ENCODE measurements at regions not wholly inside any gene's neighbourhood (a gene's known extent, or its start where the extent isn't known, plus 50 kb on each side); places are given as distances from the start of the nearest gene placed in this dataset.
"Not testable (repeated sequence)": the region's sequence is repeated elsewhere in the genome, so short reads cannot be mapped to it uniquely, and the experiment has no call there.

DNA sequence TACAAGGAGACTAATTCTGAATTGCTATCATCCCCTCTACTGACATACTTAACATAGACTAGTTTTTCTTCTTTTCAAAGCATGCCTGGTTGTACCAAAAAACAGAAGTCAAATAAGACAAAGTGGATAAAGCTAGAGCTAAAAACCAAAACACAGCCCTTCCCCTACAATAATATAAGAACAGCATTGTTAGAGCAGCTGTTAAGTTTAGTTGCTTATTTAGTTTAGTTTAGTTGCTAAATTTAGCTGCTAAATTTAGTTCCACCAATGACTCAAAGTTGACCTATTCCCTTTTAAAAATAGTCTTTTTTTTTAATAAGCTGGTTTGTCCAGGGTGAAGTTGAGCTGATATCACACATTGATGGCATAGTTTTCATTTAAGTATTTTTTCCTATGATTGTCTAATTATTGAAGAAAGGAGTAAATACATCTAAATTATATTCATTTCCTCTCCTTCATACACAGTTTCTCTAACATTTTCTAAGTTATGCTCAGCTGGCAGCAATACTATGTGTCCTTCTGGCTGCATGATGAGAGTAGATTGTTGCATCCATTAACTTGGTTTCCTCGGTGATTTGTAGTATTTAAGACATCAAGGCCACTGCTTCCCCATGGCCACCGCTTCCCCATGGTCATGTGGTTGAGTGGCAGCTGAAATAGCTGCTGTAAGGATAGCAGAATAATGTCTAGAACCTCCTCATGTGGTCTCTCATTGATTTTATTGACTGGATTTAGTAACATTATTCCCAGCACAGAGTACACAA lies 718.6 kb upstream of the NECTIN3 start:
- no peak for DNase-seq
- TF ChIP-seq, protein P1, sequence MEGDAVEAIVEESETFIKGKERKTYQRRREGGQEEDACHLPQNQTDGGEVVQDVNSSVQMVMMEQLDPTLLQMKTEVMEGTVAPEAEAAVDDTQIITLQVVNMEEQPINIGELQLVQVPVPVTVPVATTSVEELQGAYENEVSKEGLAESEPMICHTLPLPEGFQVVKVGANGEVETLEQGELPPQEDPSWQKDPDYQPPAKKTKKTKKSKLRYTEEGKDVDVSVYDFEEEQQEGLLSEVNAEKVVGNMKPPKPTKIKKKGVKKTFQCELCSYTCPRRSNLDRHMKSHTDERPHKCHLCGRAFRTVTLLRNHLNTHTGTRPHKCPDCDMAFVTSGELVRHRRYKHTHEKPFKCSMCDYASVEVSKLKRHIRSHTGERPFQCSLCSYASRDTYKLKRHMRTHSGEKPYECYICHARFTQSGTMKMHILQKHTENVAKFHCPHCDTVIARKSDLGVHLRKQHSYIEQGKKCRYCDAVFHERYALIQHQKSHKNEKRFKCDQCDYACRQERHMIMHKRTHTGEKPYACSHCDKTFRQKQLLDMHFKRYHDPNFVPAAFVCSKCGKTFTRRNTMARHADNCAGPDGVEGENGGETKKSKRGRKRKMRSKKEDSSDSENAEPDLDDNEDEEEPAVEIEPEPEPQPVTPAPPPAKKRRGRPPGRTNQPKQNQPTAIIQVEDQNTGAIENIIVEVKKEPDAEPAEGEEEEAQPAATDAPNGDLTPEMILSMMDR (IDR thresholded peaks at IDR 0.05; ENCODE audit: low read depth, low read length): no peak
- Histone ChIP-seq H3K4me3 (ENCODE audit: low read depth, low read length) (no peak overlapping the region), H3K27me3 (ENCODE audit: insufficient read depth, low read depth, severe bottlenecking) (no peaks in the 10 kb centered on the region), H3K27ac (no peak overlapping the region), H3K36me3 (no peaks in the 10 kb centered on the region), H3K9me3 (ENCODE audit: severe bottlenecking) (no peaks in the 10 kb centered on the region)

DNA sequence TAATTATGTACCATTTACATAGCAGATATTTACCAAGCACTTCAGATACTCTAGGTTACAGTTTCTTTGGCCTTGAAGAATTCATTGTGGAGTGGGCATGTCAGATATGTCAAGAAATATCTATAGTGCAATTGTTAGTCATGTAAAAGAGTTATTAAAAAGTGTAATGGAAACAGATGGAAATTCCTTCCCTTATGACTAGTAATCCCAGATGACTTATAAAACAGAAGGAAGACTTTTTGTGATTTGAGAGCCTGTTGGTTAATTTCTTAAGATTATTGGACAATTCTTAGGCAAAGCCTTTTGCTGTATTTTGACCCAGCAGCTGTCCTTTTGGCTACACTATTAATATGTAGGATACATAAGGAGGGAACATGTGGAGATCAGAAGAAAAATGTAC lies 708.9 kb upstream of the NECTIN3 start:
- no peak for DNase-seq
- Histone ChIP-seq H3K36me3 (no peaks in the 10 kb centered on the region), H3K27me3 (ENCODE audit: insufficient read depth, low read depth, severe bottlenecking) (no peaks in the 10 kb centered on the region), H3K27ac (no peak overlapping the region), H3K9me3 (ENCODE audit: severe bottlenecking) (no peaks in the 10 kb centered on the region), H3K4me3 (ENCODE audit: low read depth, low read length) (no peak overlapping the region)
- TF ChIP-seq, protein P1 (IDR thresholded peaks at IDR 0.05; ENCODE audit: low read depth, low read length): no peak

DNA sequence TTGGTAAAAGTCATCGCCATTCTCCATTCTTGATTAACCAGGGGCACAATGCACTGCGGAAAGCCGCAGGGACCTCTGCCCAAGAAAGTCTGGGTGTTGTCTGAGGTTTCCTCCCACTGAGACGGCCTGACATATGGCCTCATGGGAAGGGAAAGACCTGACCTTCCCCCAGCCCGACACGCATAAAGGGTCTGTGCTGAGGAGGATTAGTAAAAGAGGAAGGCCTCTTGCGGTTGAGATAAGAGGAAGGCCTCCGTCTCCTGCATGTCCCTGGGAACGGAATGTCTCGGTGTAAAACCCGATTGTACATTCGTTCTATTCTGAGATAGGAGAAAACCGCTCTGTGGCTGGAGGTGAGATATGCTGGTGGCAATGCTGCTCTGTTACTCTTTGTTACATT lies 704.3 kb upstream of the NECTIN3 start:
- not testable (repeated sequence) for H3K27me3 ChIP-seq (ENCODE audit: insufficient read depth, low read depth, severe bottlenecking); H3K9me3 ChIP-seq (ENCODE audit: severe bottlenecking); DNase-seq; H3K4me3 ChIP-seq (ENCODE audit: low read depth, low read length); H3K36me3 ChIP-seq; H3K27ac ChIP-seq

DNA sequence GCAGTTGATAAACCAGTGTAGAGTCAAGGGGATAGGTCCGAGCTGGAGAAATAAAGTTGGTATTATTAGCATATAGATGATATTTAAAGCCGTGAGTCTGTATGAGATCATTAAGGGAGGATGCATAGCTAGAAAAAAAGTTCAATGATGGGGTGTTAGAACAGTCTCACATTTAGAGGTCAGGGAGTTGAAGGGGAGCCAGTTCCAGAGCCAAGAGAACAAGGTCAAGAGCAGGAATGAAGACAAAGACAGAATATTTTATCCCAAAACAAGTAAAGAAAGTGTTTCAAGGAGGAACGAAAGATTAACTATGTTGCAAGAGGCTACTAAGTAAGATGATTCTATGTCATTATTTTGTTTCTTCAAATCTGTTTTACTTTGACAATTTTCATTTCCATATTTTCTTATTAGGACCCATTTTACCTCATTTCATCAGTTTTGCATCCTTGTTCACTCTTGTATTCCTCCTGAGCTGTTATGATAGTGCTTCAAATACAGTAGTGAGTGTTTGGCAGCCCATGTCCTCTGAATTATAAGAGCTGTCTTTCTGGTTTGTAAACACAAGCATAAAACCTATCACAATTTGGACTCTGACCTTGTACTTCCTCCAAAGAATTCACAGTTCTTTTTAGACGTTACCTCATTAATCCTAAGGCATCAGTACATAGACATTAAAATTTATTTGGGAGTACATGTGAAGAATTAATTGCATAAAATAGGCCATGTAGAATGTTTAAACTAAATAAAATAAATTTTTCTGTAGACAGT lies 695.7 kb upstream of the NECTIN3 start:
- Histone ChIP-seq H3K36me3 (no peaks in the 10 kb centered on the region), H3K4me3 (ENCODE audit: low read depth, low read length) (no peak overlapping the region), H3K27ac (no peak overlapping the region), H3K9me3 (ENCODE audit: severe bottlenecking) (no peaks in the 10 kb centered on the region), H3K27me3 (ENCODE audit: insufficient read depth, low read depth, severe bottlenecking) (no peaks in the 10 kb centered on the region)
- TF ChIP-seq, protein P1 (IDR thresholded peaks at IDR 0.05; ENCODE audit: low read depth, low read length): no peak
- DNase-seq: no peak

DNA sequence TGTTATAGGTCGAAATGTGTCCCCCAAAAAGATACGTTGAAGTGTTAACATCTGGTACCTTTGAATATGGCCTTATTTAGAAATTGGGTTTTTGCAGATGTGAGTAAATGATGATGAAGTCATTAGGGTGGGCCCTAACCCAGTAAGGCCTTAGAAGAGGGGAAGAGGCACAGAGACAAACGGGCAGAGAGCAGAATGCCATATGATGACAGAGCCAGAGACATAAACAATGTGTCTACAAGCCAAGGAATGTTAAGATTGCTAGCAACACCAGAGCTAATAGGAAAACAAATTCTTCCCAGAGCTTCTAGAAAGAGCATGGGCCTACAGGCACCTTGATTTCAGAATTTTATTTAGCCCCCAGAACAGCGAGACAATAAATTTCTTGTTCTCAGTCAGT lies 693.1 kb upstream of the NECTIN3 start:
- no peak for DNase-seq
- no peaks in the 10 kb centered on the region for H3K36me3 ChIP-seq
- no peaks in the 10 kb centered on the region for H3K9me3 ChIP-seq (ENCODE audit: severe bottlenecking)
- no peak overlapping the region for H3K4me3 ChIP-seq (ENCODE audit: low read depth, low read length)
- H3K27ac ChIP-seq: no peak overlapping the region
- TF ChIP-seq, protein P1 (IDR thresholded peaks at IDR 0.05; ENCODE audit: low read depth, low read length): no peak
- no peaks in the 10 kb centered on the region for H3K27me3 ChIP-seq (ENCODE audit: insufficient read depth, low read depth, severe bottlenecking)

DNA sequence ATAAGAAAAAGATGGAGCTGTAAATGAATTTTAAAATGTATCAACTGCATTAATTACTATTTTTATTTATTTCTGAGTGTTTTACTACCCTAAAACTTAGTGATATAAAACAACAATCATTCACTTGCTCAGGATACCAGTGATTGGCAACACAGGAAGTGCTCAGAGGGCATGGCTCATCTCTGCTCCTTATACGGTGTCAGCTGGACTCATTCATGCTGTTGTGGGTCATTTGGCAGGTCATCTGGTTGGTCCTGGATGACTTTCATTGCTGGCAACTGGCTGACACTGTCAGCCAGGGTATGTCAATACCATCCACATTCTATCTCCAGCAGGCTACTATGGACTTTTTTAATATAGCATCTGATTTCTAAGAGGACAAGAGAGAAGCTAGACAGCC lies 689.6 kb upstream of the NECTIN3 start:
- Histone ChIP-seq H3K36me3 (no peaks in the 10 kb centered on the region), H3K9me3 (ENCODE audit: severe bottlenecking) (no peaks in the 10 kb centered on the region), H3K27me3 (ENCODE audit: insufficient read depth, low read depth, severe bottlenecking) (no peaks in the 10 kb centered on the region), H3K4me3 (ENCODE audit: low read depth, low read length) (no peak overlapping the region), H3K27ac (no peak overlapping the region)
- TF ChIP-seq, protein P1 (IDR thresholded peaks at IDR 0.05; ENCODE audit: low read depth, low read length): no peak
- no peak for DNase-seq

All from WERI-Rb-1 (cell line).